GM20000 (cell line): ENCODE measurements at regions not wholly inside any gene's neighbourhood (a gene's known extent, or its start where the extent isn't known, plus 50 kb on each side); places are given as distances from the start of the nearest gene placed in this dataset.

ENCODE experiments used
- DNase-seq: peaks from one replicate; pipeline ENCODE4 v3.0.0; 2012; ENCODE audit warnings: low spot score
- TF ChIP-seq, protein P1 (sequence below): IDR thresholded peaks from 2 replicates; pipeline ENCODE4 v1.5.1; 2012; ENCODE audit warnings: mild to moderate bottlenecking, control low read depth; ENCODE audit errors: extremely low read depth, missing control alignments

DNA sequence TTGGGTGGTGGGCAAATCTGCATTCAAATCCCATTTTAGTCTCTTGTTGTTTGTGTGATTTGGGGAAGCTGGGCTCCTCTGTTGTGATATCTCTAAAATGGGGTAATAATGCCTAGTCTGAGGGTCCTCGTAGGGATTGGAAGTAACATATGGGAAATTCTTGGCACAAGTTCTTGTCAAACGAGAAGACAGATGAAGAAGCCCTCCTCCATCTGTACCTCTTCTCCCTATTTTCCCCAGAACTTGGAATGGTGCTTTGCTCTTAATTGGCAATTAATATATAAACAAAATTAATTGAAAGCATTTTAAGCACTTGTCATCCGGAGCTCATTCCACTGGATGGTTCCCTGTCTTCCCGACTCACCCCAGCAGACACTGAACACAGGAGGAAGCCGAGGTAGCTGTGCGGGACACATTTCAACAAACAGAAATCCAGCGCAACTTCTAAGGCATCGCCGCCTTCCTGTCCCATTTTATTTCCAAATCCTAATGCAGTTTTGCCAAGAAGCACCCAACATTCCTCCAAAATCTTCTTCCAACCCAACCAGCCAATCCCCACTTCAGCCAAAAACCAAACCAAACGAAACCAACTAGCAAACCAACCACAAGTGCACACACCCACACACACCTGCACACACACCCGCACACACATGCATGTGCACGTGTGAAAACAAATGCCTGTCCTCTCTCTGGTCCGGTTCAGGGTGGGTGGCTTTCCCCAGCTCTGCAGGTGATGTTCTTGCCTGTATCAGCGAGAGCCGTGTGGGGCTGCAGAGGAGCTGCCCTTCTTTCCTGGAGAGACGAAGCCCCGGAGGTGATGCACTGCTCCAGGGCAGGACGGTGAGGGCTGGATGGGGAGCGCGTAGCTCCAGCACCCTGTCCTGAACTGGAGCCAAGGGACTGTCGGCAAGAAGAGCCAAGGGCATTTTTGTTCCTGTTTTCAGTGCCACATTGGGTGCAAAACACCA lies 100.8 kb upstream of the B3GAT1 start:
- TF ChIP-seq, protein P1, sequence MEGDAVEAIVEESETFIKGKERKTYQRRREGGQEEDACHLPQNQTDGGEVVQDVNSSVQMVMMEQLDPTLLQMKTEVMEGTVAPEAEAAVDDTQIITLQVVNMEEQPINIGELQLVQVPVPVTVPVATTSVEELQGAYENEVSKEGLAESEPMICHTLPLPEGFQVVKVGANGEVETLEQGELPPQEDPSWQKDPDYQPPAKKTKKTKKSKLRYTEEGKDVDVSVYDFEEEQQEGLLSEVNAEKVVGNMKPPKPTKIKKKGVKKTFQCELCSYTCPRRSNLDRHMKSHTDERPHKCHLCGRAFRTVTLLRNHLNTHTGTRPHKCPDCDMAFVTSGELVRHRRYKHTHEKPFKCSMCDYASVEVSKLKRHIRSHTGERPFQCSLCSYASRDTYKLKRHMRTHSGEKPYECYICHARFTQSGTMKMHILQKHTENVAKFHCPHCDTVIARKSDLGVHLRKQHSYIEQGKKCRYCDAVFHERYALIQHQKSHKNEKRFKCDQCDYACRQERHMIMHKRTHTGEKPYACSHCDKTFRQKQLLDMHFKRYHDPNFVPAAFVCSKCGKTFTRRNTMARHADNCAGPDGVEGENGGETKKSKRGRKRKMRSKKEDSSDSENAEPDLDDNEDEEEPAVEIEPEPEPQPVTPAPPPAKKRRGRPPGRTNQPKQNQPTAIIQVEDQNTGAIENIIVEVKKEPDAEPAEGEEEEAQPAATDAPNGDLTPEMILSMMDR: no peak
- no peak for DNase-seq

DNA sequence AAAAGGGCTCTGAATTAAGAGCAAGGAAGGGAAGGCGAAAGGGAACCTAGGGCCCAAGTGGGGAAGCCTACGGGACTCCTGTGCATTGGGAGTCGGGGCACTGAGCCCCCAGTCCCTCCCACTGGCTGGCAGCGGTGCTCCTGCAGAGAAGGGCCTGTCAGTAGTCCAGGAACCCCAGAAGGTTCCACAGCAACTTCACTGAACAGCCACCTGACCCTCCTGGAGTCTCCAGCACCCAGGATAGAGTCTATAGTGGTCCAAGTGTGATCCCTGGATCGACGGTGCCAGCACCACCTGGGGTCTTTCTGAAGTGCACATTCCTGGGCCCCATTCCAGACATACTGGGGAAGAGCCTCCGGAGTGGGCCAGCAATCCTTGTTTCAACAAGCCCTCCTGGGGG lies 100.0 kb upstream of the B3GAT1 start:
- DNase-seq: no peak
- TF ChIP-seq, protein P1: no peak

DNA sequence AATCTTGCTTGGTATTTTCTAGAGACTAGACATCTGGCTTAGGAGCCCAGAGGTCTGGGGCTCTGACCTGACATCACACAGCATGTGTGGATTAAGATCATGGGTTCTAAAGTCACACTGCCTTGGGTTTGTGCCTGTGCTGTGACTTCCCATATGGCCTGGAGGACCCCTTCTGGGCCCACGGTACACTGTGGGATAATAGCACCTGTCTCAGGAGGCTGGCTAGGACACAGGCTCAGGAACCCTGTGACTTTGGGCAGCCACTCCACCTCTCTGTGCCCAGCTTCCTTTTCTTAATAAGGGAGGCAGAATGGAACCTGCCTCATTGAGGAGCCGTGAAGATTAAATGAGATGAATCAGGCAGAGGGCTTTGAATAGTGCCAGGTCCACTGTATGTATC lies 99.2 kb upstream of the B3GAT1 start:
- TF ChIP-seq, protein P1: no peak
- DNase-seq: no peak

DNA sequence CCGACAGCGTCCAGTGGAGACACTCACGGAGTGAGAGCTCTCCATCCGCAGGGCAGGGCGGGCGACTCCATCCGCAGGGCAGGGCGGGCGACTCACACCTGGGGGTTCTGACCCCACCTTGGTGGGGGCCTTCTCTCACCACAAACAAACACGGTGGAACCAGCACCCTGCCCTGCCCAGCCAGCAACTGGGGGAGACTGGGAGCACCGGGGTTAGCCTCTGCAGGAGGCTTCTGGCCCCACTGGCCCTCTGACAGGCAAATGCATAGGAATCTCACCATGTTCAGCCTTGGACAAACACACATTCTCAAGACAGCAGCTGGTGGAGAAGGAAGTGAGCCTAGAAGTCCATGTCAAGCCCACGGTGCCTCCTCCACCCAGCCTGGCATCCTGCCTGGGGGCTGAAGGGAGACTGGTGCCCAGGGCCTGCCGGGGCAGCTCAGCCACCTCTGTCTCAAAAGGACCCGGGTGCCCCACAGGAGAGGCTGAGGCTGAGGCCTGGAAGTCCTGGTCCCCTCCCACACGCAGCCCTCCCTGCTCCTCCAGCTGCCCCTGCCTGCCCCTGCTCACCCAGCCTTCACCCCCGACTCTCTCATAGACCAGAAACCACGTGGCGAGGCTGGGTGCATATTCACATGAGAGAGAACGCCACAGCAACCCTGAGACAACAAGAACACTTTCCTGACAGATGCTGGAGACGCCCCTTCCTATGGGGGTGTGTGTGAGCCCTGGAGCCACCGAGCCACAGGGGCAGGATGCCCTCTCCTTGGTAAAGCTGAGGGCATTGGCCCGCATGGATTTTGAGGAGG lies 98.4 kb upstream of the B3GAT1 start:
- DNase-seq: no peak
- TF ChIP-seq, protein P1: no peak

DNA sequence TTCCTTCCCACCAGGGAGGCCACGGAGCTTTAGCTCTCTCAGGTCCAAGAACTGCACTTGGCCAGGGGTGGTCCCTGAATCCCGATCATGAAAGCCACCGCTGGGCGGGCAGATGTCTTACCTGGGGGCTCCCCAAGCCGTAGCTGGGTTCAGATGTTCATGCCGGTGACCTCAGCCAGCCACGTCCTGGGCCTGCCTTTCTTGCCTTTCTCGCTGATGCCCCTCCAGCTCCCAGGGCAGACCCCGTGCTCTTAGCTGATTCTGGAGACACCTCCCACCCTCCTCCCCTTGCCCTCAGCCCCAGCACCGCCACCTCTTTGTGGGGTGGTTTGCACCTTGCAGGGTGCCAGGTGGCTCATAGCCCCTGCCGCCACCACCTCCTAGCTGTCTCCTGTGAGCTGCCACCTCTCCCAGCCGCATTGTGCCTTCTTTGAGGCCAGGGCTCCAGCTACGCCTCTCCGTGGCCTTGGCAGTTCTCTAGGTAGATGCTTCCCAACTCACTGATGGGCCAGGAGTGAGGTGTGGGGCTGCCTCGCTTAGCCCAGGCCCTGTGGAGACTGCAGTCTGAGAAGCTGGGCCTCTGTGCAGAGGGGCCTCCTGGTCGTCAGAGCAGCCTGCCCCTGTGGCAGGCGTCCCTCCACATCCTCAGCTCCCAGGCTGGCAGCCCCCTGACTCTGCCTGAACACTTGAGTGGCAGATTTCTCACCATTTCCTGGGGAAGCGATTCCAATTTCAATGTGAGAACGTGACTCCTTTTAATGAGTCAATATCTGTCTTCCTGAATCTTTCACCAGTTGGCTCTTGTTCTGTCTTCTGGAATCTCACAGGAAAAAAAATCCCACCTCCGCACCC lies 97.6 kb upstream of the B3GAT1 start:
- TF ChIP-seq, protein P1: no peak
- no peak for DNase-seq

DNA sequence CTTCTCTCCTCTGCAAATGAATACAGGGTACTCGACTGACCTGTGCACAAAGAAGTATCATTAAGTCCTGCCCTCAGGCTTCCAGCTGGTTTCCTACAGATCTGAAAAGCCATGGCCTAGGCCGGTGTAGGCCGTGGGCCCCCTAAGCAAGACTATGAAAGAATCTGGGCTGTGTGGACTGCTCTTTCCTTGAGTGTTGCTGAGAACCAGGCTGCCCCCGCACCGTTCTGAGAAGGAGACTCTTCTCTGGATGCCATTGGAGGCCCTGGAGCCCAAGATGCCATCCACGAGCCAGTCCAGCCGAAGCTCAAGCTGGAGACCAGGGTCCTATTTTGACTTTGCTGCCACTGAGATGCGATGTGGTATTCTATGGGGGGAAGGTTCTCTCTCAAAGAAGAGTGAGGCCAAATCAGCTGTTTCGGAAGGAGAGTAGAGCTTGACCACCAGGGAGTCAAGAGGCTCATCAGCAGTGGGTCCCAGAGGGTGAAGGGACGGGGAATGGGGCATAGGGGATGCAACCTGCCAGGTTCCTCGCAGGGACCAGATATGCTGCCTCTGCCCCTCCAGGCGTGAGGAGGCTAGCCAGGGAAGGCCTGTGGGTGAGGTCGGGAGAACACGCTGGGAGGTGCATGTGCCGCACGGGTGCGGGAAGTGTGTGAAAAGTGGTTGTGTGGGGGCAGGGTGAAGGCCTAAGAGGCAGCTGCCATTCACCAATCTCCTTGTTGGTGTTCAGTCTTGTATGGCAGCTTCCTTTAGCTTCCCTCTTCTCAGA lies 96.4 kb upstream of the B3GAT1 start:
- DNase-seq: no peak
- TF ChIP-seq, protein P1: no peak
